Endothelial cell of umbilical vein (primary cell): ENCODE measurements at regions not wholly inside any gene's neighbourhood (a gene's known extent, or its start where the extent isn't known, plus 50 kb on each side); places are given as distances from the start of the nearest gene placed in this dataset.

ENCODE experiments used
- BruUV-seq: library from RNA; stranded (reverse); fragments of 400-500 nt; replicated peaks from 2 replicates; lab custom pipeline; 2021; lab: Mats Ljungman, UMichigan
- CTCF ChIA-PET: fragments of 300-600, 350-600 bp; sonication (Branson Sonifier 250); formaldehyde crosslinking; loops from one replicate; lab custom pipeline; 2021; ENCODE audit warnings: antibody characterized with exemption, inconsistent platforms; lab: Charles Lee
- POLR2A ChIA-PET: fragments of 300-600, 350-600 bp; sonication (Branson Sonifier 250); formaldehyde crosslinking; loops from one replicate; lab custom pipeline; 2021; ENCODE audit warnings: antibody characterized with exemption, inconsistent platforms; lab: Charles Lee
- DNase-seq: peaks from one replicate; pipeline ENCODE4 v3.0.0-alpha.2; 2011; ENCODE audit warnings: low read depth, low spot score
- FAIRE-seq: peaks from 2 replicates; lab custom pipeline; 2011; peaks lifted over from hg19 to GRCh38; lab: Jason Lieb, UNC
- H2AFZ ChIP-seq: 2 replicates; pipeline ENCODE4 v1.6.0; 2012; ENCODE audit warnings: low read depth, low read length, control low read depth, inconsistent platforms
- H3K27ac ChIP-seq: 2 replicates; pipeline ENCODE4 v1.5.1; 2011; ENCODE audit warnings: low read depth, mild to moderate bottlenecking, control low read depth, low read length, moderate library complexity; ENCODE audit not compliant: insufficient read depth
- H3K27me3 ChIP-seq, 2 experiments: 2 replicates each; pipeline versions ENCODE4 v1.6.0 to v1.6.1; 2011; ENCODE audit warnings: low read length in 2 of 2, mixed read lengths in 1 of 2; ENCODE audit not compliant: control insufficient read depth in 2 of 2, insufficient read depth in 2 of 2
- H3K36me3 ChIP-seq, 2 experiments: 2 replicates in 1 of 2; 3 replicates in 1 of 2; pipeline ENCODE4 v1.5.1; 2011; ENCODE audit warnings: low read length in 2 of 2, mild to moderate bottlenecking in 1 of 2, moderate library complexity in 1 of 2; ENCODE audit not compliant: control insufficient read depth in 2 of 2, insufficient read depth in 2 of 2; ENCODE audit errors: extremely low read depth in 1 of 2
- H3K4me1 ChIP-seq: 3 replicates; pipeline ENCODE4 v1.5.1; 2011; ENCODE audit warnings: mild to moderate bottlenecking, low read length; ENCODE audit not compliant: control insufficient read depth, insufficient read depth; ENCODE audit errors: extremely low read depth
- H3K4me2 ChIP-seq: 2 replicates; pipeline ENCODE4 v1.6.1; 2011; ENCODE audit warnings: low read length, control low read depth, mixed read lengths; ENCODE audit not compliant: insufficient read depth
- H3K4me3 ChIP-seq, 3 experiments: fragments of 200-600 bp in 1 of 3; sonication (generic), shearing (Covaris generic) in 1 of 3; replicated peaks in 1 of 3; 2 replicates each; pipeline ENCODE4 v1.5.1; 2011 to 2016; ENCODE audit warnings: control low read depth in 3 of 3, low read length in 3 of 3, mild to moderate bottlenecking in 2 of 3, inconsistent platforms in 1 of 3, low read depth in 1 of 3, moderate library complexity in 1 of 3; ENCODE audit not compliant: insufficient read depth in 1 of 3
- H3K79me2 ChIP-seq: 2 replicates; pipeline ENCODE4 v1.6.0; 2012; ENCODE audit warnings: low read length, inconsistent platforms; ENCODE audit not compliant: control insufficient read depth, insufficient read depth
- H3K9ac ChIP-seq: replicated peaks from 2 replicates; pipeline ENCODE3; 2011; ENCODE audit warnings: low read length, control low read depth; ENCODE audit not compliant: insufficient read depth; ENCODE audit errors: extremely low read depth
- H3K9me1 ChIP-seq: replicated peaks from 3 replicates; pipeline ENCODE4 v1.6.0; 2011; ENCODE audit warnings: mild to moderate bottlenecking, low read length; ENCODE audit not compliant: control insufficient read depth, insufficient read depth; ENCODE audit errors: extremely low read depth
- H3K9me3 ChIP-seq: replicated peaks from 2 replicates; pipeline ENCODE4 v1.5.1; 2012; ENCODE audit warnings: low read length, inconsistent platforms; ENCODE audit not compliant: control insufficient read depth, insufficient read depth
- H4K20me1 ChIP-seq: replicated peaks from 2 replicates; pipeline ENCODE3; 2011; ENCODE audit warnings: mild to moderate bottlenecking, low read length; ENCODE audit not compliant: control insufficient read depth, insufficient read depth; ENCODE audit errors: extremely low read depth
- CTCF ChIP-seq, 2 donors: IDR thresholded peaks; 1 replicate in 1 of 2; 2 replicates in 1 of 2; pipeline ENCODE4 v1.5.1; 2011; ENCODE audit warnings: low read length in 2 of 2, mild to moderate bottlenecking in 2 of 2, moderate library complexity in 2 of 2, control low read depth in 1 of 2, inconsistent platforms in 1 of 2, low read depth in 1 of 2; ENCODE audit not compliant: insufficient read depth in 1 of 2; ENCODE audit errors: extremely low read depth in 1 of 2
- EZH2 ChIP-seq: IDR thresholded peaks from 2 replicates; pipeline ENCODE4 v1.6.1; 2012; ENCODE audit warnings: borderline replicate concordance, low read depth, mild to moderate bottlenecking, moderate library complexity, low read length, inconsistent platforms; ENCODE audit not compliant: severe bottlenecking
- FOS ChIP-seq: IDR thresholded peaks from 2 replicates; pipeline ENCODE4 v1.6.1; 2011; ENCODE audit warnings: mild to moderate bottlenecking, low read length, moderate library complexity, borderline replicate concordance; ENCODE audit not compliant: insufficient read depth
- GATA2 ChIP-seq: IDR thresholded peaks from 2 replicates; pipeline ENCODE4 v1.7.0; 2011; ENCODE audit warnings: low read depth, mild to moderate bottlenecking, moderate library complexity, mixed read lengths, low read length; ENCODE audit not compliant: insufficient read length, insufficient read depth
- JUN ChIP-seq: IDR thresholded peaks from 2 replicates; pipeline ENCODE4 v1.6.1; 2011; ENCODE audit warnings: borderline replicate concordance, low read depth; ENCODE audit not compliant: insufficient read length, insufficient read depth
- MAX ChIP-seq: IDR thresholded peaks from 2 replicates; pipeline ENCODE4 v1.6.1; 2011; ENCODE audit not compliant: insufficient read depth, insufficient read length
- MYC ChIP-seq: IDR thresholded peaks from one replicate; pipeline ENCODE4 v1.6.1; 2011; ENCODE audit warnings: mild to moderate bottlenecking, low read depth, low read length
- POLR2A ChIP-seq: IDR thresholded peaks from 2 replicates; pipeline ENCODE4 v1.6.1; 2012; ENCODE audit warnings: low read depth, mild to moderate bottlenecking, control low read depth, low read length
- POLR2AphosphoS5 ChIP-seq: IDR thresholded peaks from 2 replicates; pipeline ENCODE4 v1.6.1; 2012; ENCODE audit warnings: low read depth, mild to moderate bottlenecking, control low read depth, low read length, moderate library complexity; ENCODE audit not compliant: insufficient read depth
- dilution Hi-C: fragments of 300-500 bp; cut with MboI; formaldehyde crosslinking; loops from one replicate; pipeline ENCODE4 v1.15.0; 2019; ENCODE audit warnings: low sequenced_read_pairs; ENCODE audit not compliant: extremely low pct_ligation_motif_present
- intact Hi-C: fragments of 100-400 bp; cut with micrococcal nuclease; formaldehyde crosslinking; loops from one replicate; pipeline ENCODE4 v1.10.0; 2022

- no peak overlapping the region for H3K4me3 ChIP-seq
- POLR2A ChIA-PET: no interaction called here
- H3K4me2 ChIP-seq: no peak overlapping the region
- dilution Hi-C loops (no loop called here), intact Hi-C loops (no loop called here)
- H3K36me3 ChIP-seq: no peaks in the 10 kb centered on the region
- no peaks in the 10 kb centered on the region for H3K4me1 ChIP-seq
- no peaks in the 10 kb centered on the region for H3K9me1 ChIP-seq
- H4K20me1 ChIP-seq: no peaks in the 10 kb centered on the region
- no peaks in the 10 kb centered on the region for H3K9me3 ChIP-seq
- no TSS peak for BruUV-seq
- H3K27ac ChIP-seq: no peak overlapping the region
- no peak for DNase-seq
- FAIRE-seq: no peak
- no peak overlapping the region for H3K9ac ChIP-seq
- H2AFZ ChIP-seq: no peak overlapping the region
- CTCF ChIA-PET: interaction anchor here (1.2 kb wide), 1 partner anchor 807 kb away, joined by 3 read pairs; no protein-coding TSS in a partner anchor
- TF ChIP-seq POLR2AphosphoS5: no peak
- TF ChIP-seq GATA2: no peak
- TF ChIP-seq EZH2: no peak
- no peak for TF ChIP-seq MYC
- TF ChIP-seq POLR2A: no peak
- TF ChIP-seq CTCF (IDR thresholded peaks at IDR 0.05; ENCODE audit: extremely low read depth in 1 of 2, insufficient read depth in 1 of 2, low read depth in 1 of 2, low read length in 2 of 2): no peak
- TF ChIP-seq JUN: no peak
- no peak for TF ChIP-seq MAX
- no peak for TF ChIP-seq FOS
- no peaks in the 10 kb centered on the region for H3K27me3 ChIP-seq
- no peaks in the 10 kb centered on the region for H3K79me2 ChIP-seq
Measured at GRCh38 chr11:70756341-70756740, 358.0 kb downstream of the CTTN start.
